ENCODE measurements at regions not wholly inside any gene's neighbourhood (a gene's known extent, or its start where the extent isn't known, plus 50 kb on each side); places are given as distances from the start of the nearest gene placed in this dataset.

DNA sequence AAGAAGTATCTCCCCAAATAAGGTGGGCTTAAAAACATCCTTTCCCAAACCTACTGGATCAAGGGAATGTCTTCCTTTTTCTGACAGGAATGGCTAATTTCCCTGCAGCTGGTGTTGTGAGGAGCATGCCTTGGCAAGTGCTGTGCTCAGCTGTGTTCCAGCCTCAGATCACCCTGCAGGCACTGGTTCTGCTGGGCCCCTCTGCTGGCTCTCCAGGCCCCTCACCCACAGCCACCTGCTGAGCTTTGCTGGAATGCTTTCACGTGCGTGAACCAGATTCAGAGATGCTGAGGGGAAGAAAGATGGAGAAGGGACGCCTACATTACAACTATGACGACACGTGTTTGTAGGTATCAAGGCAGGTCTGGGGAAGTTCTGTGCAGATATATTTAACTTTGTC lies 71.3 kb upstream of the FOXC1 start:
- no peak overlapping the region for H3K27ac ChIP-seq (ENCODE audit: low read depth, low read length)
- no peaks in the 10 kb centered on the region; the same call in 1 of the 2 replicates for H3K4me1 ChIP-seq (ENCODE audit: insufficient read depth, low read length)
- no peak overlapping the region for H3K4me3 ChIP-seq (ENCODE audit: low read length)
- no peaks in the 10 kb centered on the region for H3K36me3 ChIP-seq (ENCODE audit: insufficient read depth, low read length)
- no peak overlapping the region for H3K9ac ChIP-seq (ENCODE audit: low read depth, low read length)
- WGBS, result 80% methylated on average over 5 of the region's 5 CpGs
- no peaks in the 10 kb centered on the region for H3K9me3 ChIP-seq (ENCODE audit: insufficient read depth, low read depth, low read length)
- no peaks in the 10 kb centered on the region for H3K27me3 ChIP-seq (ENCODE audit: insufficient read depth, low read length)

DNA sequence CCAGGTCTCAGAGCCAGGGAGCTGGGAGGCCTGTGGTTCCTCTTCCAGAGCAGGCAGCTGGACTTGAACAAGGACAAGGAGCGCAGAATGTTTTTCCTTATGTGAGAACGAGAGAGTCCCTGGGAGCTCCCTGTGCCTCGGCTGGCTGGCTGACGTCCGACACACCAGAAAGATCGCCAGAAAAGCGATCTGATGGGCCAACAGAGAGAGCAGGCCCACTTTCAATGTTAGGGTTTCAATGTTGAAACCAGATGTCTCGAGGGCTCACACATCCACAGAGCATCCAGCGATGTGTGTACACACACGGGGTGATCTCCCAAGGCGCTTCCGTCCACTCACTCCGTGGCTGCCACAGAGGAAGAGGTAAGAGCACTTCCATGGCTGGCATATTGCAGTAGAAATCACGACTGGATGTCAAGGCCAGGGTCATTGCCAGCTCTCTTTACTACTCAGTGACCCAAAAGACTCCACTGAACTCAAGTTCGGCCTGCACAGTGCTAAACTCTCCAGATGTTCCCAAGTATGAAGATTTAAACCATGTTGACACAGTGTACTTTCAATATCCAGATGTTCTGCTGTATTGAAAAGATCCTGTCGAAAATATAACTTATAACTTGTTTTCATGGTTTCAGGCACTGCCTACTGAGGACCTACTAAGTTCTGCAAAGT lies 70.8 kb upstream of the FOXC1 start:
- 93% methylated on average over 16 of the region's 16 CpGs for WGBS
- Histone ChIP-seq H3K27me3 (ENCODE audit: insufficient read depth, low read length) (no peaks in the 10 kb centered on the region), H3K4me1 (ENCODE audit: insufficient read depth, low read length) (no peaks in the 10 kb centered on the region; the same call in 1 of the 2 replicates), H3K36me3 (ENCODE audit: insufficient read depth, low read length) (no peaks in the 10 kb centered on the region), H3K9ac (ENCODE audit: low read depth, low read length) (no peak overlapping the region), H3K9me3 (ENCODE audit: insufficient read depth, low read depth, low read length) (no peaks in the 10 kb centered on the region), H3K27ac (ENCODE audit: low read depth, low read length) (no peak overlapping the region), H3K4me3 (ENCODE audit: low read length) (no peak overlapping the region)

- Histone ChIP-seq H3K36me3 (ENCODE audit: insufficient read depth, low read length) (no peaks in the 10 kb centered on the region), H3K4me1 (ENCODE audit: insufficient read depth, low read length) (no peaks in the 10 kb centered on the region; the same call in 1 of the 2 replicates), H3K9ac (ENCODE audit: low read depth, low read length) (no peak overlapping the region), H3K27me3 (ENCODE audit: insufficient read depth, low read length) (no peaks in the 10 kb centered on the region), H3K27ac (ENCODE audit: low read depth, low read length) (no peak overlapping the region), H3K4me3 (ENCODE audit: low read length) (no peak overlapping the region), H3K9me3 (ENCODE audit: insufficient read depth, low read depth, low read length) (no peaks in the 10 kb centered on the region)
- WGBS, result 90% methylated on average over 11 of the region's 11 CpGs
Measured at GRCh38 chr6:1540864-1541521, 68.7 kb upstream of the FOXC1 start.

DNA sequence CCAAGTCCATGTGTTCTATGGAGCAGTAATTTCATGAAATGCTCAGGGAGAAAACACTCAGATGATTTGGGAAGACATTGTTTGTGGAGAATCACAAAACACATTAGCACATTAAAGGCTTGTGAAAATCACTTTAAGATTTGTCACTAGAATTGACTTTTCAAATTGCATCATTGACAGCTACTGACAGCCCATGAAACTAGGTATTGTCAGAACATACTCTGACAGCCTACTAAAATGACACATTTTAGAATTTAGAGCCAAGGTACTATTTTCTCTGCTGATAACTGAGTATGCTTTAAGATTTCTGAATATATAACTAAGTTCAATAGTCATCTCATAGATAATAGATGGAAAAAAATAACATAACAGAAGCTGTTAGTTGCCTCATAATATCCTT lies 67.4 kb upstream of the FOXC1 start:
- Histone ChIP-seq H3K9me3 (ENCODE audit: insufficient read depth, low read depth, low read length) (no peaks in the 10 kb centered on the region), H3K36me3 (ENCODE audit: insufficient read depth, low read length) (no peaks in the 10 kb centered on the region), H3K9ac (ENCODE audit: low read depth, low read length) (no peak overlapping the region), H3K4me1 (ENCODE audit: insufficient read depth, low read length) (no peaks in the 10 kb centered on the region), H3K4me3 (ENCODE audit: low read length) (no peak overlapping the region), H3K27me3 (ENCODE audit: insufficient read depth, low read length) (no peaks in the 10 kb centered on the region), H3K27ac (ENCODE audit: low read depth, low read length) (no peak overlapping the region)

DNA sequence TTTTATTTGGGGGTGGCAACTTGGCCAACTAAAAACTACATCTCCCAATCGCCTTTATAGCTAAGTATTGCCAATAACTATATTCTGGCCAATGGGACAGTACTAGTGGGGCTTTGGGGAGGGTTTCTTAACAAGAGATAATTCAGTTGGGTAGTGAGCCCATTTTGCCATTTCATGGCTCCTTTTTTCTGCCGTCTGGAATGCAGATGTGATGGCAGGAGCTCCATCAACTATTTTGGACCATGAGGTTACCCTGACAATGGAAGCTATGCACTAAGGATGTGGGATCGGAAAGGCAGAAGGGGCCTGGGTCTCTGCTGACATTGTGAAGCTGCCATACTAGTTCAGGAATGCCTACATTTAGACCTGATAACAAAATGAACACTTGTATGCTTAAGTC lies 67.0 kb upstream of the FOXC1 start:
- H3K27me3 ChIP-seq (ENCODE audit: insufficient read depth, low read length), result no peaks in the 10 kb centered on the region
- no peaks in the 10 kb centered on the region for H3K9me3 ChIP-seq (ENCODE audit: insufficient read depth, low read depth, low read length)
- H3K36me3 ChIP-seq (ENCODE audit: insufficient read depth, low read length), result no peaks in the 10 kb centered on the region
- H3K9ac ChIP-seq (ENCODE audit: low read depth, low read length), result no peak overlapping the region
- 71% methylated on average over 2 of the region's 3 CpGs for WGBS
- H3K27ac ChIP-seq (ENCODE audit: low read depth, low read length), result no peak overlapping the region
- no peaks in the 10 kb centered on the region for H3K4me1 ChIP-seq (ENCODE audit: insufficient read depth, low read length)
- H3K4me3 ChIP-seq (ENCODE audit: low read length), result no peak overlapping the region

DNA sequence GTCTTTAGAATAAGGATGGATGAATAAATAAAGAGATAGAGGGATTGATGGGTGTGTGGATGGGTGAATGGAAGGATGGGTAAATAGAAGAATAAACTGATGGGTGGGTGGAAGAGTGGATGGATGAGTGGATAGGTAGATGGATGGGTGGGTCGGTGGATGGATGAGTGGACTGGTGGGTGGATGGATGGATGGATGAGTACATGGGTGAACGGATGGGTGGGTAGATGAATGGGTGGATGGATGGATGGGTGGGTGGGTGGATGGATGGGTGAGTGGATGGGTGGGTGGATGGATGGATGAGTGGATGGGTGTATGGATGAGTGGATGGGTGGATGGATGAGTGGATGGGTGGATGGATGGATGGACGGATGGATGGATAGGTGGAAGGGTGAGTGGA lies 65.7 kb upstream of the FOXC1 start:
- H3K27me3 ChIP-seq (ENCODE audit: insufficient read depth, low read length), result no peaks in the 10 kb centered on the region
- no peak overlapping the region for H3K4me3 ChIP-seq (ENCODE audit: low read length)
- H3K4me1 ChIP-seq (ENCODE audit: insufficient read depth, low read length), result no peaks in the 10 kb centered on the region
- no peak overlapping the region for H3K9ac ChIP-seq (ENCODE audit: low read depth, low read length)
- H3K27ac ChIP-seq (ENCODE audit: low read depth, low read length), result no peak overlapping the region
- H3K36me3 ChIP-seq (ENCODE audit: insufficient read depth, low read length), result no peaks in the 10 kb centered on the region
- 89% methylated on average over 3 of the region's 3 CpGs for WGBS
- H3K9me3 ChIP-seq (ENCODE audit: insufficient read depth, low read depth, low read length), result no peaks in the 10 kb centered on the region

- 67% methylated on average over 1 of the region's 2 CpGs for WGBS
- no peak overlapping the region for H3K4me3 ChIP-seq (ENCODE audit: low read length)
- H3K27ac ChIP-seq (ENCODE audit: low read depth, low read length), result no peak overlapping the region
- H3K27me3 ChIP-seq (ENCODE audit: insufficient read depth, low read length), result no peaks in the 10 kb centered on the region
- no peaks in the 10 kb centered on the region for H3K36me3 ChIP-seq (ENCODE audit: insufficient read depth, low read length)
- no peaks in the 10 kb centered on the region for H3K4me1 ChIP-seq (ENCODE audit: insufficient read depth, low read length)
- H3K9ac ChIP-seq (ENCODE audit: low read depth, low read length), result no peak overlapping the region
- no peaks in the 10 kb centered on the region for H3K9me3 ChIP-seq (ENCODE audit: insufficient read depth, low read depth, low read length)
Measured at GRCh38 chr6:1544603-1545002, 65.1 kb upstream of the FOXC1 start.

DNA sequence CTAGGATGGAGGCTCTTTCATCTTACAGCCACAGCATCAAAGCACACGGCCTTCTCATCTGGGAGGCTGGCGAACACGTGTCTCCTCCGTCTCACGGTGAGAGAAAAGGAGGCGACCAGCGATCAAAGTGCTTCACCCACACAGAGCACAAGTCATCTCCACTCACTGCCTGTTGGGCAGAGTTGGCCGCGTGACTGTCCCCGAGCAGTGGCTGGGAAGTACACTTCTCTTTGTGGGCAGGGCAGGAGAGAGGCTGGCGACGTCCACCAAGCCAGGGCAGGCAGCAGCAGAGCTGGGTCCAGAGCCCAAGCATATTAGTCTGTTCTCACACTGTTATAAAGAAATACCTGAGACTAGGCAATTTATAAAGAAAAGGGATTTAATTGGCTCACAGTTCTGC lies 64.1 kb upstream of the FOXC1 start:
- Histone ChIP-seq H3K27me3 (ENCODE audit: insufficient read depth, low read length) (no peaks in the 10 kb centered on the region), H3K27ac (ENCODE audit: low read depth, low read length) (no peak overlapping the region), H3K4me3 (ENCODE audit: low read length) (no peak overlapping the region), H3K9me3 (ENCODE audit: insufficient read depth, low read depth, low read length) (no peaks in the 10 kb centered on the region), H3K4me1 (ENCODE audit: insufficient read depth, low read length) (no peaks in the 10 kb centered on the region), H3K9ac (ENCODE audit: low read depth, low read length) (no peak overlapping the region), H3K36me3 (ENCODE audit: insufficient read depth, low read length) (no peaks in the 10 kb centered on the region)
- 92% methylated on average over 12 of the region's 12 CpGs for WGBS

DNA sequence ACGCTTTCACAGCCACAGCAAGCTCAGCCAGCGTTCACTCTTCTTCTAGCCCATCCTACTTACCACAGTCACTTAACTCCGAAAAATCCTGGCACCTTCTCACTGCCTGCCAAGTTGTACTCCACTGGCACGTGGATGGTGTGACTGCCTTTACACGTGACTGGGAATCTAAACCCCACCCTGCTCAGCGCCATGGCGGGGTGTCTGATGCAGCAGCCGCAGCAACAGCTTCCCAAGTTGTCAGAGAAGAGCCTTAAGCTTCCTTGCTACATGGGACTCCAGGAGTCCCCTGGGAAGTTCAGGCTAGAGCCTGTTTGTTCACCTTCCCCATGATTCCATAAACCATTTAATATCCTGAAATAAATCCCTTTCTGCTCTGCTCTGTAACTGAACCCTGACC lies 61.9 kb upstream of the FOXC1 start:
- H3K27me3 ChIP-seq (ENCODE audit: insufficient read depth, low read length), result no peaks in the 10 kb centered on the region

DNA sequence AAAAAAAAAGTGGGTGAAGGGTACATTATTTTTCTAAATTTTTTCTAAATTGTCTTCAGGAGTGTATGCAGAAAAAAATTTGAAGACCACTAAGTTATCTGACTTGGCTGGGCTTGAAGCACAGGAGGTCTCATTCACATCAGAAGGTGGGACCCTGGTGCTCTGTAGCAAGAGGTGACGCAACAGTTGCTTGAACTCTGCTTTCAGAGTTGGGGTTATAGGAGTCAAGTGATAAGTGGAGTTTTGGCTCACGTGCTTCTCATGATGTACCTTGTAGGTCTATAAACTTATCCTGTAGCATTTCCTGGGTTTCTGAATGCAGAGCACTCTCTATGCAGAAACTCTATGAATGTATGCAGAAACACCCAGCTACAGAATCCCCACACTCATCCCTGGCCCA lies 58.5 kb upstream of the FOXC1 start:
- Histone ChIP-seq H3K4me1 (ENCODE audit: insufficient read depth, low read length) (no peaks in the 10 kb centered on the region; the same call in 1 of the 2 replicates), H3K4me3 (ENCODE audit: low read length) (no peak overlapping the region), H3K9ac (ENCODE audit: low read depth, low read length) (no peak overlapping the region), H3K9me3 (ENCODE audit: insufficient read depth, low read depth, low read length) (no peaks in the 10 kb centered on the region), H3K27me3 (ENCODE audit: insufficient read depth, low read length) (peaks cover 25% of the 10 kb centered on the region), H3K36me3 (ENCODE audit: insufficient read depth, low read length) (no peaks in the 10 kb centered on the region), H3K27ac (ENCODE audit: low read depth, low read length) (no peak overlapping the region)
- 89% methylated on average over 2 of the region's 2 CpGs for WGBS

More for the DNA sequence above, 61.9 kb upstream of the FOXC1 start:
- no peak overlapping the region for H3K27ac ChIP-seq (ENCODE audit: low read depth, low read length)
- H3K9me3 ChIP-seq (ENCODE audit: insufficient read depth, low read depth, low read length), result no peaks in the 10 kb centered on the region
- WGBS, result 91% methylated on average over 8 of the region's 8 CpGs
- no peak overlapping the region for H3K4me3 ChIP-seq (ENCODE audit: low read length)
- H3K36me3 ChIP-seq (ENCODE audit: insufficient read depth, low read length), result no peaks in the 10 kb centered on the region
- no peaks in the 10 kb centered on the region for H3K4me1 ChIP-seq (ENCODE audit: insufficient read depth, low read length)
- no peak overlapping the region for H3K9ac ChIP-seq (ENCODE audit: low read depth, low read length)

- Histone ChIP-seq H3K9me3 (ENCODE audit: insufficient read depth, low read depth, low read length) (no peaks in the 10 kb centered on the region), H3K27ac (ENCODE audit: low read depth, low read length) (no peak overlapping the region), H3K4me3 (ENCODE audit: low read length) (no peak overlapping the region), H3K9ac (ENCODE audit: low read depth, low read length) (no peak overlapping the region), H3K36me3 (ENCODE audit: insufficient read depth, low read length) (no peaks in the 10 kb centered on the region), H3K4me1 (ENCODE audit: insufficient read depth, low read length) (no peaks in the 10 kb centered on the region; the same call in 1 of the 2 replicates), H3K27me3 (ENCODE audit: insufficient read depth, low read length) (peaks cover 27% of the 10 kb centered on the region)
- 78% methylated on average over 4 of the region's 4 CpGs for WGBS
Measured at GRCh38 chr6:1552296-1552761, 57.4 kb upstream of the FOXC1 start.
